HG03039 (cell line): ENCODE measurements at regions not wholly inside any gene's neighbourhood (a gene's known extent, or its start where the extent isn't known, plus 50 kb on each side); places are given as distances from the start of the nearest gene placed in this dataset.

Experiments
- ATAC-seq: cut with Tn5 transposase; IDR thresholded peaks from one replicate; pipeline ENCODE4 v1.9.1; 2021; ENCODE audit warnings: mild to moderate bottlenecking, moderate library complexity; ENCODE audit not compliant: unreplicated experiment

GRCh38 chr7:35399840-35400239 lies 145.9 kb upstream of the TBX20 start:
- no peak for ATAC-seq

- no peak for ATAC-seq
Observed at GRCh38 chr7:35399216-35399615, 145.3 kb upstream of the TBX20 start.

- ATAC-seq = no peak
Observed at GRCh38 chr7:35398518-35398917, 144.6 kb upstream of the TBX20 start.

GRCh38 chr7:35390146-35390545 lies 136.2 kb upstream of the TBX20 start:
- no peak for ATAC-seq

- ATAC-seq = no peak
Observed at GRCh38 chr7:35389636-35390035, 135.7 kb upstream of the TBX20 start.

- ATAC-seq = no peak
Observed at GRCh38 chr7:35386816-35387706, 133.2 kb upstream of the TBX20 start.

GRCh38 chr7:35386082-35386815 lies 132.3 kb upstream of the TBX20 start:
- no peak for ATAC-seq

GRCh38 chr7:35384761-35385700 lies 131.1 kb upstream of the TBX20 start:
- no peak for ATAC-seq

- ATAC-seq = no peak
Observed at GRCh38 chr7:35380739-35381224, 126.9 kb upstream of the TBX20 start.

- no peak for ATAC-seq
Observed at GRCh38 chr7:35379481-35379880, 125.6 kb upstream of the TBX20 start.

- ATAC-seq = no peak
Observed at GRCh38 chr7:35375516-35375915, 121.6 kb upstream of the TBX20 start.

GRCh38 chr7:35374858-35375257 lies 121.0 kb upstream of the TBX20 start:
- no peak for ATAC-seq

- no peak for ATAC-seq
Observed at GRCh38 chr7:35371221-35371620, 117.3 kb upstream of the TBX20 start.

- ATAC-seq = no peak
Observed at GRCh38 chr7:35370687-35371086, 116.8 kb upstream of the TBX20 start.

- ATAC-seq = no peak
Observed at GRCh38 chr7:35366167-35367155, 112.6 kb upstream of the TBX20 start.

GRCh38 chr7:35365523-35365922 lies 111.6 kb upstream of the TBX20 start:
- no peak for ATAC-seq

- no peak for ATAC-seq
Observed at GRCh38 chr7:35362341-35362740, 108.4 kb upstream of the TBX20 start.

- no peak for ATAC-seq
Observed at GRCh38 chr7:35359423-35359822, 105.5 kb upstream of the TBX20 start.

GRCh38 chr7:35356495-35356894 lies 102.6 kb upstream of the TBX20 start:
- ATAC-seq = no peak

GRCh38 chr7:35355911-35356310 lies 102.0 kb upstream of the TBX20 start:
- ATAC-seq = no peak
